ENCODE measurements at regions not wholly inside any gene's neighbourhood (a gene's known extent, or its start where the extent isn't known, plus 50 kb on each side); places are given as distances from the start of the nearest gene placed in this dataset.
A peak's percentile ranks its signal among the peaks of the same experiment; 100 is the strongest.
"Not testable (repeated sequence)": the region's sequence is repeated elsewhere in the genome, so short reads cannot be mapped to it uniquely, and the experiment has no call there.

GRCh38 chr1:148294116-148294807 is 142.2 kb upstream of the NBPF11 start:
- TF ChIP-seq POLR2A (IDR thresholded peaks at IDR 0.05) (no peak), EP300 (IDR thresholded peaks at IDR 0.05) (no peak), CTCF (IDR thresholded peaks at IDR 0.05) (no peak)
- 64 to 67% methylated on average over 5 of the region's 5 CpGs for WGBS, 2 donors
- no peaks in the 10 kb centered on the region for H3K4me1 ChIP-seq
- no peak overlapping the region for H3K27ac ChIP-seq
- no peak overlapping the region for H3K4me3 ChIP-seq
- no peaks in the 10 kb centered on the region for H3K27me3 ChIP-seq
- no peaks in the 10 kb centered on the region for H3K9me3 ChIP-seq
- no peaks in the 10 kb centered on the region for H3K36me3 ChIP-seq
- DNase-seq (ENCODE audit: low spot score in 2 of 2), result no peak

GRCh38 chr1:148293651-148294050 is 141.6 kb upstream of the NBPF11 start:
- no peak for DNase-seq (ENCODE audit: low spot score in 2 of 2)
- Histone ChIP-seq H3K27ac (no peak overlapping the region), H3K36me3 (no peaks in the 10 kb centered on the region), H3K4me1 (no peaks in the 10 kb centered on the region), H3K27me3 (no peaks in the 10 kb centered on the region), H3K4me3 (no peak overlapping the region), H3K9me3 (no peaks in the 10 kb centered on the region)
- WGBS, 2 donors, result 47 to 59% methylated on average over 6 of the region's 6 CpGs
- TF ChIP-seq CTCF (IDR thresholded peaks at IDR 0.05) (no peak), EP300 (IDR thresholded peaks at IDR 0.05) (no peak), POLR2A (IDR thresholded peaks at IDR 0.05) (no peak)

DNA sequence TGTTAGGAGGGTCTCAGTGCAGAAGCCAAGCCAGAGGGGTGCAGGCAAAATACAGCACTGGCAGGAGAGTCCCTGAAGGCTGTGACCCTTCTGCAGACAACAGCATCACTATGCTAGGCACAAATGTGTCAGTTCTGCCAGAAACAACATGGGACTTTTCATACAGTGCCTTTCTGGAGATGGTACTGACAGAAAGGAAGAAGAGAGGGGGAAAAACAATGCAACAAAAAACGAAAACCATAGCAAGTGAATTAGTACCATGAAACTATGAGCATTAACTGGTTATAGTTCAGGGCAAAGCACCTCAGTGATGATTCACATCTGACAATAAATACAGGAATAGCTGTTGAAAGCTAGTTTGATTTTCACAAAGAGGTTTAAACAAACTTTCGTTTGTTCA is 140.8 kb upstream of the NBPF11 start:
- H3K27ac ChIP-seq, result no peak overlapping the region
- H3K4me1 ChIP-seq, result no peaks in the 10 kb centered on the region
- H3K27me3 ChIP-seq, result no peaks in the 10 kb centered on the region
- TF ChIP-seq POLR2A (IDR thresholded peaks at IDR 0.05), result no peak
- no peak for TF ChIP-seq CTCF (IDR thresholded peaks at IDR 0.05)
- TF ChIP-seq EP300 (IDR thresholded peaks at IDR 0.05), result no peak
- no peaks in the 10 kb centered on the region for H3K9me3 ChIP-seq
- H3K4me3 ChIP-seq, result no peak overlapping the region
- 43 to 49% methylated on average over 2 of the region's 2 CpGs for WGBS, 2 donors
- no peak for DNase-seq (ENCODE audit: low spot score in 2 of 2)
- H3K36me3 ChIP-seq, result no peaks in the 10 kb centered on the region

DNA sequence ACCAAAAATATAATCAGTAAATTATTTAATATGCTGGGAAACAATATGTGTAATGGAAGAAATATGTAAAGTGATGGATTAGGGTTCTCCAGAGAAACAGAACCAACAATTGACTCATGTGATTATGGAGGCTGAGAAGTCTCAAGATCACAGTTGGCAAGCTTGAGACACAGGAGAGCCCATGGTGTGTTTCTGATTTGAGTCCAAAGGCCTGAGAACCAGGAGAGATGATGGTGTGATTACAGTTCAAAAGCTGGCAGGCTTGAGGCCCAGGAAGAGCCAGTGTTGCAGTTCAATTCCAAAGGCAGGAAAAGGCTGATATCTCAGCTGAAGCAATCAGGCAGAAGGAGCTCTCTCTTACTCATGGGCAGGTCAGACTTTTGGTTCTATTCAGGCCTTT is 138.8 kb upstream of the NBPF11 start:
- H3K27ac ChIP-seq, result no peak overlapping the region
- DNase-seq (ENCODE audit: low spot score in 2 of 2), result no peak
- H3K9me3 ChIP-seq, result no peaks in the 10 kb centered on the region
- H3K27me3 ChIP-seq, result no peaks in the 10 kb centered on the region
- no peaks in the 10 kb centered on the region for H3K4me1 ChIP-seq
- no peak overlapping the region for H3K4me3 ChIP-seq
- TF ChIP-seq EP300 (IDR thresholded peaks at IDR 0.05) (no peak), CTCF (IDR thresholded peaks at IDR 0.05) (no peak), POLR2A (IDR thresholded peaks at IDR 0.05) (no peak)
- no peaks in the 10 kb centered on the region for H3K36me3 ChIP-seq

DNA sequence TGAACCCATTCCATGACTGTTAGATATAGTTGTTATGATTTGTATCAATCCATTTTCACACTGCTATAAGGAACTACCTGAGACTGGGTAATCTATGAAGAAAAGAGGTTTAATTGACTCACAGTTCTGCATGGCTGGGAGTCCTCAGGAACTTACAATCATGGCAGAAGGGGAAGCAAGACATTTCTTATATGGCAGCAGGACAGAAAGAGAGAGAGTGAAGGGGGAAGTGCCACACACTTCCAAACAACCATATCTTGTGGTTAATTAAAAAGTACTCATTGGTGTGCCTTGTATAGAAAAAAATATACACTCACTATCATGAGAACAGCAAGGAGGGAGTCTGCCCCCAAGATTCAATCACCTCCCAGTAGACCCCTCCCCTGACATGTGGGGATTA is 137.6 kb upstream of the NBPF11 start:
- no peak for DNase-seq (ENCODE audit: low spot score in 2 of 2)
- no peaks in the 10 kb centered on the region for H3K9me3 ChIP-seq
- H3K36me3 ChIP-seq, result no peaks in the 10 kb centered on the region
- H3K27me3 ChIP-seq, result no peaks in the 10 kb centered on the region
- no peaks in the 10 kb centered on the region for H3K4me1 ChIP-seq
- H3K4me3 ChIP-seq, result no peak overlapping the region
- TF ChIP-seq CTCF (IDR thresholded peaks at IDR 0.05), result no peak
- TF ChIP-seq POLR2A (IDR thresholded peaks at IDR 0.05), result no peak
- no peak for TF ChIP-seq EP300 (IDR thresholded peaks at IDR 0.05)
- no peak overlapping the region for H3K27ac ChIP-seq

DNA sequence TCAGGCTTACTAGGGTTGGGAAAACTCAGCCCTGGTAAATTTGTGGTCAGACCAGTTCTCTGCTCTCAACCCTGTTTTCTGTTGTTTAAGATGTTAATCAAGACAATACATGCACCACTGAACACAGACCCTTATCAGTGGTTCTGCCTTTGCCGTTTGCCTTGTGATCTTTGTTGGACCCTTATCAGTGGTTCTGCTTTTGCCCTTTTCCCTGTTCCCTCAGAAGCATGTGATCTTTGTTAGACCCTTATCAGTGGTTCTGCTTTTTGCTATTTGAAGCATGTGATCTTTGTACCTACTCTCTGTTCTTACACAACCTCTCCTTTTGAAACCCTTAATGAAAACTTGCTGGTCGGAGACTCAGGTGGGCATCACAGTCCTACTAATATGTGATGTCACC is 133.9 kb upstream of the NBPF11 start:
- H3K9me3 ChIP-seq; DNase-seq (ENCODE audit: low spot score in 2 of 2); H3K27ac ChIP-seq; H3K36me3 ChIP-seq; H3K4me1 ChIP-seq; H3K27me3 ChIP-seq; H3K4me3 ChIP-seq: not testable (repeated sequence)
- 78 to 88% methylated on average over 2 of the region's 2 CpGs for WGBS, 2 donors

DNA sequence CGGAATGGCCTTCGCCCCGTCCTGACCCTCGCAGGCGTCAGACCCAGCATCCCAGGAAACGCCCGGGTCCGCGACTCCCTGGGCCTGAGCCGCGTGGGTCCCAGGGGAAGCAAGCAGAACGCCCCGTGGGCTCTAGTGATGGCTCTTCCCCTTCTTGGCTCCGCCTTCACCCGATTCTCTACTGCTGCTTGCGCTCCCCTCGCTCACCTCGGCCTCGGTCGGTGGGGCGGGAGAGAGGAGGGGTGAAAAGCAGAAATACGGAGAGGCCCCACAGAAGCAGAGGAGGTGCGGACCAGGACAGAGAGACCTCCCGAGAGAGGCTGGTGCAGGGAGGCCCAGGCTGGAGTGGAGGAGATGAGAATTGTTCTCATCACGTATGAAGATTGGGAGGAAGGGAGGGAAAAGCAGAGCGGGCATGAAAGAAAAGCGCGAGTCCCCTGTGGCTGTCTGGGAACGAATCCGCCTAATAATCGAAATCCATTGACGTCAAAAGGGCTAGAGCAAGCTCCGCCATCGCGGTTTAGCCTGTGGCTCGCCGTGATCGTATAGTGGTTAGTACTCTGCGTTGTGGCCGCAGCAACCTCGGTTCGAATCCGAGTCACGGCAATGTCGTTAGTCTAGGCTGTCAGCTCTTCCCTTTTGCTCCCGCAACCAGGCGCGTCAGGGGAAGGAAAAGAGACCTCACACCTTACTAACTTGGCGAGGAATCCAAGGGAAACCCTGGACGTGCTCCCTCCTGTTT is 128.9 kb upstream of the NBPF11 start:
- H3K4me1 ChIP-seq; H3K27ac ChIP-seq; DNase-seq (ENCODE audit: low spot score in 2 of 2); H3K9me3 ChIP-seq; H3K36me3 ChIP-seq: not testable (repeated sequence)
- peak overlapping the region in 3 of 4 donors; percentile 25 to 44 (median 36) for H3K4me3 ChIP-seq
- no CpG with 5 or more reads among the region's 50 CpGs for WGBS, 2 donors
- peaks cover 0 to 16% of the 10 kb centered on the region in 2 donors for H3K27me3 ChIP-seq

DNA sequence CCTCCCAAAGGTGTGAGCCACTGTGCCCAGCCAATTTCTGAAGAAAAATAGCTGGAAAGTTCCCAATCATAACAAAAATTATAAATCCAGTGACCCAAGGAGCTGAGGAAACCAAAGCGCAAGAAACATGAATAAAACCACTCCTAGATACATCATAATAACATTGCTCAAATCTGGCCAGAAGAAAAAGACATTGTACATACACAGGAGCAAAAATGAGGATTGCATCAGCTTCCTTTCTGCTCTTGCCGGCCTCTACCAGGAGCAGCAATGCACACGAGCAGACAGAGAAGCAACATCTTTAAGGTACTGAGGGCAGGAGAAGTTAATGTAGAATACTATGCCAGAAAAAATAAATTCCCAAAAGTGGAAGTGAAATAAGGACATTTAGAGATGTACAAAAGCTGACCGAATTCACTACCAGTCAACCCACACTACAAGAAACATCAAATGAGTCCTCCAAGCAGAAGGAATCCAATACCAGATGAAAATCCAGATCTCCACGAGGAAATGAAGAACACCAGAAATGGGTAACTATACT is 127.0 kb upstream of the NBPF11 start:
- H3K27me3 ChIP-seq, result peaks cover 0 to 29% of the 10 kb centered on the region in 2 donors
- not testable (repeated sequence) for H3K9me3 ChIP-seq; H3K4me3 ChIP-seq; H3K36me3 ChIP-seq; H3K27ac ChIP-seq; H3K4me1 ChIP-seq; DNase-seq (ENCODE audit: low spot score in 2 of 2)
- WGBS, 2 donors, result 72 to 76% methylated on average over 5 of the region's 5 CpGs
